ENCODE measurements at regions not wholly inside any gene's neighbourhood (a gene's known extent, or its start where the extent isn't known, plus 50 kb on each side); places are given as distances from the start of the nearest gene placed in this dataset.

- no peak overlapping the region for H3K27ac Mint-ChIP-seq (ENCODE audit: unreplicated experiment)
- no peaks in the 10 kb centered on the region for H3K4me1 Mint-ChIP-seq (ENCODE audit: unreplicated experiment)
- peaks cover 3% of the 10 kb centered on the region for H3K27me3 Mint-ChIP-seq (ENCODE audit: unreplicated experiment)
- no peak overlapping the region for H3K4me3 Mint-ChIP-seq (ENCODE audit: unreplicated experiment)
- no peaks in the 10 kb centered on the region for H3K9me3 Mint-ChIP-seq (ENCODE audit: unreplicated experiment)
- TF ChIP-seq CTCF (IDR thresholded peaks at IDR 0.05), result no peak
- H3K36me3 Mint-ChIP-seq (ENCODE audit: unreplicated experiment), result no peaks in the 10 kb centered on the region
- DNase-seq (ENCODE audit: extremely low spot score, unreplicated experiment), result no peak
Observed at GRCh38 chr12:127726671-127727315, 540.2 kb upstream of the TMEM132C start.

GRCh38 chr12:127728285-127728684 lies 538.7 kb upstream of the TMEM132C start:
- Mint-ChIP-seq H3K9me3 (ENCODE audit: unreplicated experiment) (no peaks in the 10 kb centered on the region), H3K4me1 (ENCODE audit: unreplicated experiment) (no peaks in the 10 kb centered on the region), H3K36me3 (ENCODE audit: unreplicated experiment) (no peaks in the 10 kb centered on the region)

GRCh38 chr12:127728729-127729128 lies 538.2 kb upstream of the TMEM132C start:
- no peak overlapping the region for H3K27ac Mint-ChIP-seq (ENCODE audit: unreplicated experiment)
- DNase-seq (ENCODE audit: extremely low spot score, unreplicated experiment), result no peak
- peaks cover 3% of the 10 kb centered on the region for H3K27me3 Mint-ChIP-seq (ENCODE audit: unreplicated experiment)
- no peak for TF ChIP-seq CTCF (IDR thresholded peaks at IDR 0.05)
- H3K4me1 Mint-ChIP-seq (ENCODE audit: unreplicated experiment), result no peaks in the 10 kb centered on the region
- H3K36me3 Mint-ChIP-seq (ENCODE audit: unreplicated experiment), result no peaks in the 10 kb centered on the region
- H3K9me3 Mint-ChIP-seq (ENCODE audit: unreplicated experiment), result no peaks in the 10 kb centered on the region
- no peak overlapping the region for H3K4me3 Mint-ChIP-seq (ENCODE audit: unreplicated experiment)

More at GRCh38 chr12:127728285-127728684, 538.7 kb upstream of the TMEM132C start:
- Mint-ChIP-seq H3K27ac (ENCODE audit: unreplicated experiment) (no peak overlapping the region), H3K4me3 (ENCODE audit: unreplicated experiment) (no peak overlapping the region), H3K27me3 (ENCODE audit: unreplicated experiment) (peaks cover 3% of the 10 kb centered on the region)
- DNase-seq (ENCODE audit: extremely low spot score, unreplicated experiment), result no peak
- no peak for TF ChIP-seq CTCF (IDR thresholded peaks at IDR 0.05)

- Mint-ChIP-seq H3K4me1 (ENCODE audit: unreplicated experiment) (no peaks in the 10 kb centered on the region), H3K9me3 (ENCODE audit: unreplicated experiment) (no peaks in the 10 kb centered on the region), H3K4me3 (ENCODE audit: unreplicated experiment) (no peak overlapping the region), H3K36me3 (ENCODE audit: unreplicated experiment) (no peaks in the 10 kb centered on the region), H3K27me3 (ENCODE audit: unreplicated experiment) (peaks cover 3% of the 10 kb centered on the region), H3K27ac (ENCODE audit: unreplicated experiment) (no peak overlapping the region)
- DNase-seq (ENCODE audit: extremely low spot score, unreplicated experiment), result no peak
- no peak for TF ChIP-seq CTCF (IDR thresholded peaks at IDR 0.05)
Observed at GRCh38 chr12:127729381-127729780, 537.6 kb upstream of the TMEM132C start.

- Mint-ChIP-seq H3K9me3 (ENCODE audit: unreplicated experiment) (no peaks in the 10 kb centered on the region), H3K4me3 (ENCODE audit: unreplicated experiment) (no peak overlapping the region), H3K36me3 (ENCODE audit: unreplicated experiment) (no peaks in the 10 kb centered on the region), H3K4me1 (ENCODE audit: unreplicated experiment) (no peaks in the 10 kb centered on the region), H3K27ac (ENCODE audit: unreplicated experiment) (no peak overlapping the region), H3K27me3 (ENCODE audit: unreplicated experiment) (peaks cover 4% of the 10 kb centered on the region)
- DNase-seq (ENCODE audit: extremely low spot score, unreplicated experiment), result no peak
- TF ChIP-seq CTCF (IDR thresholded peaks at IDR 0.05), result no peak
Observed at GRCh38 chr12:127731657-127732056, 535.3 kb upstream of the TMEM132C start.

All from osteocyte (in vitro differentiated cells).